Jurkat, Clone E6-1 (cell line): ENCODE measurements at regions not wholly inside any gene's neighbourhood (a gene's known extent, or its start where the extent isn't known, plus 50 kb on each side); places are given as distances from the start of the nearest gene placed in this dataset.

Experiments used
- DNase-seq: peaks from one replicate; pipeline ENCODE4 v3.0.0-alpha.2; 2011; ENCODE audit warnings: low read depth, low spot score
- H3K4me3 ChIP-seq: 2 replicates; pipeline ENCODE4 v1.5.1; 2011; ENCODE audit warnings: mild to moderate bottlenecking, low read length, control low read depth, moderate library complexity

- no peak overlapping the region for H3K4me3 ChIP-seq
- no peak for DNase-seq
These were observed 251.8 kb upstream of the CDH9 start for GRCh38 chr5:27290172-27290571.

GRCh38 chr5:27276119-27276518, 237.7 kb upstream of the CDH9 start:
- no peak overlapping the region for H3K4me3 ChIP-seq
- DNase-seq: no peak

DNA sequence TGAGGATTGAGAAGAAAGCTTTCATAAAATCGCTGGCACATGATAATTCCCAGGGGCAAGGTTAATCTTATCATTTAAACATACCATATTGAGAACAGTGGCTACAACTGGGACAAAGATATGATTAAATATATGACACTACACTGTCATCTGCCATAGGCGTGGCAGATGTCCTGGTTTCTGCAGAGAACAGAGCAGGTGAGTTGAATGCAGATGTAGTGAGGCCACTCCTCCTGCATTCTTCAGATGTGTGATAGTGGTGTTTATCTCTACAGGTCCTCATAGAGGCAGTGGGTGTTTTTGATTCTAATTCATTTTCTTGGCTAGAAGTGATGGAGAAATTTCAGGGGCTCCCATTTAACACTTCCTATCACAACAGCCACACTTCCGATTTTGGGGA, 237.0 kb upstream of the CDH9 start:
- H3K4me3 ChIP-seq: no peak overlapping the region
- DNase-seq: no peak

DNA sequence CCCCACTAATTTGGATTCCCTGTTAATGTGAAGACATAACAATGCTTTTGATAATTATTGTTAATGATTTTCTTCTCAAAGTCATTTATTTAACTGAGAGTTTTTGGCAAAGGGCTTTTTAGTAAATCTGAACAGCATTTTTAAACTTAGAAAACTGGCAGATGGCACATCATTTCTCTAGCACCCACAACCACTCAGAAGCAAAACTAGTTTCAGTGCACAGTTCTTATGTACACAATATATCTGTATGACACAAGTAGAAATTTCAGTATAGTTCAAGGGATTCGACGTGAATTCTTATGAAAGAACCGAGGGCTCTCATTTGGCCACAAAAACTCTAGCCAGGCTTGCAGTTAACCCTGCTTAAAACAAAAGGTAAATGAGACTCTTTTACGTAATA, 231.4 kb upstream of the CDH9 start:
- H3K4me3 ChIP-seq: no peak overlapping the region
- no peak for DNase-seq

- DNase-seq: no peak
- H3K4me3 ChIP-seq: no peak overlapping the region
These were observed 228.9 kb upstream of the CDH9 start for GRCh38 chr5:27267209-27267824.

GRCh38 chr5:27266184-27266583, 227.8 kb upstream of the CDH9 start:
- no peak for DNase-seq
- no peak overlapping the region for H3K4me3 ChIP-seq

GRCh38 chr5:27257696-27258095, 219.3 kb upstream of the CDH9 start:
- DNase-seq: no peak
- H3K4me3 ChIP-seq: no peak overlapping the region

GRCh38 chr5:27252911-27253310, 214.5 kb upstream of the CDH9 start:
- no peak for DNase-seq
- H3K4me3 ChIP-seq: no peak overlapping the region

DNA sequence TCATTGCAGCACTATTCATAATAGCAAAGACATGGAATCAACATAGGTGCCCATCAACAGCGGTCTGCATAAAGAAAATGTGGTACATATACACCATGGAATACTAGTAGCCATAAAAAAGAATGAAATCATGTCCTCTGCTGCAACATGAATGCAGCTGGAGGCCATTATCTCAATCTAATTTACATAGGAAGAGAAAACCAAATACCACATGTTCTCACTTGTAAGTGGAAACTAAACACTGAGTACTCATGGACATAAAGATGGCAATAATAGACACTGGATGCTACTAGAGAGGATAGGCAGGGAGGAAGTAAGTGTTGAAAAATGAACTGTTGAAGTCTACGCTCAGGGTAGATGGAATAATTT, 203.9 kb upstream of the CDH9 start:
- DNase-seq: no peak
- H3K4me3 ChIP-seq: no peak overlapping the region

- no peak for DNase-seq
- no peak overlapping the region for H3K4me3 ChIP-seq
These were observed 203.3 kb upstream of the CDH9 start for GRCh38 chr5:27241564-27242257.

DNA sequence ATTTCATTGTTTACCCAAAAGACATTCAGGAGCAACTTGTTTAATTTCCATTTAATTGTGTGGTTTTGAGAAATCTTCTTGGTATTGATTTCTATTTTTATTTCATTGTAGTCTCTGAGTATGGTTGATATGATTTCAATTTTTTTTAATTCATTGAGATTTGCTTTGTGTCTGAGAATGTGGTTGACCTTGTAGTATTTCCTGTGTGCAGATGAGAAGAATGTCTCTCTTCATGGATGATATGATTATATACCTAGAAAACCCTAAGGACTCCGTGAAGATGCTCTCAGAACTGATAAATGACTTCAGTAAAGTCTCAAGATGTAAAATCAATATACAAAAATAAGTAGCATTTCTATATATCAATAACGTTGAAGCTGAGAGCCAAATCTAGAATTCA, 202.4 kb upstream of the CDH9 start:
- DNase-seq: no peak
- H3K4me3 ChIP-seq: no peak overlapping the region

- H3K4me3 ChIP-seq: no peak overlapping the region
- no peak for DNase-seq
These were observed 196.5 kb upstream of the CDH9 start for GRCh38 chr5:27234916-27235315.

DNA sequence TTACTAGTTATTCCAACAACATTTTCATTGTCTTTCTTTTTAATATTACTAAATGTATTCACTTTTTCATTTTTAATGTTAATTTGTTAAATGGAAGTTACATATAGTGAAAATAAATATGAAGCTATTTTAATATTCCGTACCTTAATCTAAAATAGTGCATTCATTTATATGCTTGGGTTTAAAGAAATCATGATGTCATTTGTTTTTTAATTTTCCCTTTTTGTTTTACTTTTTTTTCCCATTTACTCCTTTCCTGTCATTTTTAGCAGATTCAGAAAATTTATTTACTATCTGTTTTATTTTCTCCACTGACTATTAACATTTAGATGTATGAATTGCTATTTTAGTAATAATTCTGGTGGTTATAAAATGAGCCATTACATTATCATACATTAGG, 183.0 kb upstream of the CDH9 start:
- no peak overlapping the region for H3K4me3 ChIP-seq
- no peak for DNase-seq

GRCh38 chr5:27220752-27221151, 182.4 kb upstream of the CDH9 start:
- DNase-seq: no peak

GRCh38 chr5:27217977-27218376, 179.6 kb upstream of the CDH9 start:
- H3K4me3 ChIP-seq: no peak overlapping the region
- no peak for DNase-seq

More at GRCh38 chr5:27220752-27221151, 182.4 kb upstream of the CDH9 start:
- H3K4me3 ChIP-seq: no peak overlapping the region

GRCh38 chr5:27217155-27217956, 179.0 kb upstream of the CDH9 start:
- no peak for DNase-seq
- H3K4me3 ChIP-seq: no peak overlapping the region

- no peak for DNase-seq
- no peak overlapping the region for H3K4me3 ChIP-seq
These were observed 178.1 kb upstream of the CDH9 start for GRCh38 chr5:27216367-27216950.

GRCh38 chr5:27208051-27208450, 169.7 kb upstream of the CDH9 start:
- no peak for DNase-seq
- no peak overlapping the region for H3K4me3 ChIP-seq

DNA sequence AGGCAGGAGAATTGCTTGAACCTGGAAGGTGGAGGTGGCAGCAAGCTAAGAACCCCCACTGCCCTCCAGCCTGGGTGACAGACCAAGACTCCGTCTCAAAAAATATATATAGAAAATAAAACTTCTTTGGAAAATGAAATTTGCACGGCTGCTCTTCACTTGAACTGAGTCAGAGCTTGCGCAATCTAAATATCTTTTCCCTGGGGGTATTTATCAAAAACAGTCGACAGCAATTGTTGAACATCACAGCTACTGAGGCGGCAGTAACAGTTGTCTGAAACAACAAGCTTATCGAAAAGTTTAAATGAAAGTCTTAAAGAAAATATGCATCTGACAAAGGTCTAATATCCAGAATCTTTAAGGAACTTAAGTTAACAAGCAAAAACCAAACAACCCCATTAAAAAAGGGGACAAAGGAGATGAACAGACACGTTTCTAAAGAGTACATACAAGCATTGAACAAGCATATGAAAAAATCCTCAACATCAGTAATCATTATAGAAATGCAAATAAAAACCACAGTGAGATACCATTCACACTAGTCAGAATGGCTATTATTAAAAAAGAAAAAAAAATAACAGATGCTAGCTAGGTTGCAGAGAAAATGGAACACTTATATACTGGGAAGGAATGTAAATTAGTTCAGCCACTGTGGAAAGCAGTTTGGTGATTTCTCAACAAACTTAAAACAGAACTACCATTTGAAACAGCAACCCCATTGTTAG, 153.6 kb upstream of the CDH9 start:
- H3K4me3 ChIP-seq: no peak overlapping the region
- DNase-seq: no peak
